ENCODE measurements at regions not wholly inside any gene's neighbourhood (a gene's known extent, or its start where the extent isn't known, plus 50 kb on each side); places are given as distances from the start of the nearest gene placed in this dataset.
"Not testable (repeated sequence)": the region's sequence is repeated elsewhere in the genome, so short reads cannot be mapped to it uniquely, and the experiment has no call there.

GRCh38 chr10:22137542-22137941 is 80.3 kb downstream of the EBLN1 start:
- no peak for DNase-seq
- Histone ChIP-seq H3K9me3 (no peaks in the 10 kb centered on the region), H3K4me3 (no peak overlapping the region), H3K27ac (no peak overlapping the region), H3K27me3 (no peaks in the 10 kb centered on the region), H3K4me1 (peaks cover 0 to 18% (median 15%) of the 10 kb centered on the region in 4 donors), H3K36me3 (no peaks in the 10 kb centered on the region)
- no peak for ATAC-seq (ENCODE audit: low FRiP score in 2 of 2)
- 85 to 95% methylated on average over 2 of the region's 2 CpGs for WGBS, 2 donors
- TF ChIP-seq EP300 (IDR thresholded peaks at IDR 0.05) (no peak), CTCF (IDR thresholded peaks at IDR 0.05) (no peak), POLR2A (IDR thresholded peaks at IDR 0.05) (no peak), POLR2AphosphoS5 (IDR thresholded peaks at IDR 0.05) (no peak)

- no peak overlapping the region for H3K4me3 ChIP-seq
- H3K4me1 ChIP-seq: peaks cover 0 to 18% (median 15%) of the 10 kb centered on the region in 4 donors
- H3K27me3 ChIP-seq: no peaks in the 10 kb centered on the region
- no peak overlapping the region for H3K27ac ChIP-seq
- no peaks in the 10 kb centered on the region for H3K9me3 ChIP-seq
- TF ChIP-seq EP300 (IDR thresholded peaks at IDR 0.05) (no peak), POLR2A (IDR thresholded peaks at IDR 0.05) (no peak), CTCF (IDR thresholded peaks at IDR 0.05) (no peak), POLR2AphosphoS5 (IDR thresholded peaks at IDR 0.05) (no peak)
- ATAC-seq (ENCODE audit: low FRiP score in 2 of 2): no peak
- 81 to 86% methylated on average over 9 of the region's 9 CpGs for WGBS, 2 donors
- DNase-seq: no peak
- H3K36me3 ChIP-seq: no peaks in the 10 kb centered on the region
Observed at GRCh38 chr10:22135591-22135990, 82.2 kb downstream of the EBLN1 start.

- Histone ChIP-seq H3K36me3 (no peaks in the 10 kb centered on the region), H3K4me1 (peaks cover 0 to 18% (median 15%) of the 10 kb centered on the region in 4 donors), H3K27me3 (no peaks in the 10 kb centered on the region), H3K4me3 (no peak overlapping the region), H3K9me3 (no peaks in the 10 kb centered on the region), H3K27ac (peak overlapping the region in 1 of 4 donors; percentile 2)
- DNase-seq (no peak), ATAC-seq (ENCODE audit: low FRiP score in 2 of 2) (no peak)
- TF ChIP-seq POLR2AphosphoS5 (IDR thresholded peaks at IDR 0.05) (no peak), CTCF (IDR thresholded peaks at IDR 0.05) (no peak), POLR2A (IDR thresholded peaks at IDR 0.05) (no peak), EP300 (IDR thresholded peaks at IDR 0.05) (no peak)
- 22 to 29% methylated on average over 11 of the region's 11 CpGs for WGBS, 2 donors
Observed at GRCh38 chr10:22133749-22134624, 83.8 kb downstream of the EBLN1 start.

GRCh38 chr10:22130824-22131223 is 87.0 kb downstream of the EBLN1 start:
- not testable (repeated sequence) for H3K27me3 ChIP-seq; ATAC-seq (ENCODE audit: low FRiP score in 2 of 2); DNase-seq; H3K4me3 ChIP-seq; H3K9me3 ChIP-seq; H3K36me3 ChIP-seq; H3K27ac ChIP-seq
- WGBS, 2 donors: 80 to 83% methylated on average over 3 to 6 of the region's 6 CpGs
- H3K4me1 ChIP-seq: peaks cover 0 to 18% (median 15%) of the 10 kb centered on the region in 4 donors

GRCh38 chr10:22129612-22130011 is 88.2 kb downstream of the EBLN1 start:
- H3K4me1 ChIP-seq: peaks cover 0 to 18% (median 15%) of the 10 kb centered on the region in 4 donors
- H3K27me3 ChIP-seq; H3K9me3 ChIP-seq; H3K4me3 ChIP-seq; ATAC-seq (ENCODE audit: low FRiP score in 2 of 2); H3K36me3 ChIP-seq; H3K27ac ChIP-seq: not testable (repeated sequence)
- DNase-seq: peak in 1 of 2 donors; percentile 53
- WGBS, 2 donors: 96 to 97% methylated on average over 18 to 22 of the region's 22 CpGs

- 70 to 71% methylated on average over 3 of the region's 3 CpGs for WGBS, 2 donors
- not testable (repeated sequence) for H3K4me1 ChIP-seq; DNase-seq; ATAC-seq (ENCODE audit: low FRiP score in 2 of 2); H3K4me3 ChIP-seq; H3K36me3 ChIP-seq; H3K27ac ChIP-seq; H3K27me3 ChIP-seq; H3K9me3 ChIP-seq
Observed at GRCh38 chr10:22121181-22121580, 96.6 kb downstream of the EBLN1 start.

- H3K4me3 ChIP-seq; H3K36me3 ChIP-seq; DNase-seq; H3K27me3 ChIP-seq; ATAC-seq (ENCODE audit: low FRiP score in 2 of 2); H3K9me3 ChIP-seq; H3K4me1 ChIP-seq; H3K27ac ChIP-seq: not testable (repeated sequence)
- 91 to 92% methylated on average over 1 of the region's 1 CpG for WGBS, 2 donors
Observed at GRCh38 chr10:22120072-22120471, 97.7 kb downstream of the EBLN1 start.

- not testable (repeated sequence) for H3K4me1 ChIP-seq; H3K36me3 ChIP-seq; ATAC-seq (ENCODE audit: low FRiP score in 2 of 2); DNase-seq; H3K4me3 ChIP-seq; H3K27ac ChIP-seq; H3K27me3 ChIP-seq; H3K9me3 ChIP-seq
- WGBS, 2 donors: 97 to 98% methylated on average over 5 of the region's 5 CpGs
Observed at GRCh38 chr10:22119575-22119974, 98.2 kb downstream of the EBLN1 start.
